GM23248 (cell line): ENCODE measurements at regions not wholly inside any gene's neighbourhood (a gene's known extent, or its start where the extent isn't known, plus 50 kb on each side); places are given as distances from the start of the nearest gene placed in this dataset.
A peak's percentile ranks its signal among the peaks of the same experiment; 100 is the strongest.

ENCODE experiments used
- DNase-seq: peaks from one replicate; pipeline ENCODE4 v3.0.0-alpha.2; 2015
- H2AFZ ChIP-seq: fragments of 200-600 bp; sonication (generic); 2 replicates; pipeline ENCODE4 v1.6.1; 2016; ENCODE audit warnings: antibody characterized with exemption
- H3F3A ChIP-seq: fragments of 200-600 bp; sonication (generic); 2 replicates; pipeline ENCODE4 v1.6.1; 2016; ENCODE audit warnings: mild to moderate bottlenecking, antibody characterized with exemption, mixed run types; ENCODE audit not compliant: insufficient read depth
- H3K27ac ChIP-seq: fragments of 200-600 bp; sonication (generic); 2 replicates; pipeline ENCODE4 v1.5.1; 2016; ENCODE audit warnings: mild to moderate bottlenecking
- H3K27me3 ChIP-seq: fragments of 200-600 bp; sonication (generic); replicated peaks from 2 replicates; pipeline ENCODE4 v1.6.1; 2016; ENCODE audit warnings: mild to moderate bottlenecking; ENCODE audit not compliant: insufficient read depth
- H3K36me3 ChIP-seq: fragments of 200-600 bp; sonication (generic); 2 replicates; pipeline ENCODE4 v1.6.1; 2016; ENCODE audit warnings: low read depth, mild to moderate bottlenecking
- H3K4me1 ChIP-seq: fragments of 200-600 bp; sonication (generic); 2 replicates; pipeline ENCODE4 v1.6.1; 2016; ENCODE audit warnings: mild to moderate bottlenecking; ENCODE audit not compliant: insufficient read depth
- H3K4me2 ChIP-seq: fragments of 200-600 bp; sonication (generic); one replicate; pipeline ENCODE4 v1.6.1; 2016; ENCODE audit warnings: mild to moderate bottlenecking; ENCODE audit not compliant: unreplicated experiment
- H3K4me3 ChIP-seq: fragments of 200-600 bp; sonication (generic); 2 replicates; pipeline ENCODE4 v1.5.1; 2016; ENCODE audit warnings: mild to moderate bottlenecking
- H3K79me2 ChIP-seq: fragments of 200-600 bp; sonication (generic); 2 replicates; pipeline ENCODE4 v1.6.1; 2016; ENCODE audit warnings: mild to moderate bottlenecking; ENCODE audit not compliant: insufficient read depth
- H3K9ac ChIP-seq: fragments of 200-600 bp; sonication (generic); 2 replicates; pipeline ENCODE4 v1.6.1; 2016; ENCODE audit warnings: mild to moderate bottlenecking
- H3K9me2 ChIP-seq: fragments of 200-600 bp; sonication (generic); 2 replicates; pipeline ENCODE4 v1.6.1; 2016; ENCODE audit warnings: mixed run types, mild to moderate bottlenecking, moderate library complexity; ENCODE audit not compliant: insufficient read depth
- H3K9me3 ChIP-seq: fragments of 200-600 bp; sonication (generic); one replicate; pipeline ENCODE4 v1.6.1; 2017; ENCODE audit warnings: low read depth
- H4K20me1 ChIP-seq: fragments of 200-600 bp; sonication (generic); 2 replicates; pipeline ENCODE4 v1.6.0; 2016; ENCODE audit not compliant: insufficient read depth
- EZH2 ChIP-seq: fragments of 200-600 bp; sonication (generic); IDR thresholded peaks from 2 replicates; pipeline ENCODE4 v1.6.1; 2018; ENCODE audit warnings: antibody characterized with exemption, mild to moderate bottlenecking; ENCODE audit not compliant: insufficient read depth, poor library complexity, severe bottlenecking
- EZH2phosphoT487 ChIP-seq: fragments of 200-600 bp; sonication (generic); IDR thresholded peaks from 2 replicates; pipeline ENCODE4 v1.6.1; 2018; ENCODE audit warnings: antibody characterized with exemption, moderate library complexity, mild to moderate bottlenecking, low read depth; ENCODE audit not compliant: insufficient read depth
- WGBS, 2 experiments: methylation state at CpG; one replicate each; pipeline ENCODE4 v1.1.6; 2015 to 2017; ENCODE audit warnings: low lambda C conversion rate in 2 of 2, low coverage in 1 of 2; ENCODE audit errors: missing lambda C conversion rate in 2 of 2; 5-methylcytosine and 5-hydroxymethylcytosine counted together
- in situ Hi-C: fragments of 300-500 bp; cut with MboI; formaldehyde crosslinking; loops from 2 replicates; pipeline ENCODE4 v1.15.0; 2020

DNA sequence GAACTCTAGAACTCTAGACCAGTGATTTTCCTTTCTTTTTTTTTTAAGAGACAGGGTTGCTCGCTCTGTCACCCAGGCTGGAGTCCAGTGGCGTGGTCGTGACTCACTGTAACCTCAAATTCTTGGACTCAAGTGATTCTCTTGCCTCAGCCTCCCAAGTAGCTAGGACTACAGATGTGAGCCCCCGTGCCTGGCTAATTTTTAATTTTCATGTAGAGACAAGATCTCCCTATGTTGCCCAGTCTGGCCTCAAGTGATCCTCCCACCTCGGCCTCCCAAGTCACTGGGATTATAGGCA, 359.6 kb downstream of the SHQ1 start:
- no peaks in the 10 kb centered on the region for H3K9me2 ChIP-seq
- H3K4me2 ChIP-seq, result peak overlapping the region; percentile 51
- no peak overlapping the region for H2AFZ ChIP-seq
- H3F3A ChIP-seq, result peaks cover 19% of the 10 kb centered on the region
- in situ Hi-C loops, result no loop called here
- 42 to 47% methylated on average over 5 of the region's 5 CpGs for WGBS, 2 experiments
- H3K4me1 ChIP-seq, result peaks cover 42% of the 10 kb centered on the region
- H3K79me2 ChIP-seq, result no peaks in the 10 kb centered on the region
- no peaks in the 10 kb centered on the region for H3K36me3 ChIP-seq
- no peaks in the 10 kb centered on the region for H4K20me1 ChIP-seq
- DNase-seq, result peak; percentile 78
- peak overlapping the region; percentile 45; the same call in 1 of the 2 replicates for H3K27ac ChIP-seq
- H3K27me3 ChIP-seq, result no peaks in the 10 kb centered on the region
- H3K4me3 ChIP-seq, result no peak overlapping the region
- H3K9me3 ChIP-seq, result no peaks in the 10 kb centered on the region
- TF ChIP-seq EZH2 (no peak), EZH2phosphoT487 (no peak)
- H3K9ac ChIP-seq, result no peak overlapping the region

DNA sequence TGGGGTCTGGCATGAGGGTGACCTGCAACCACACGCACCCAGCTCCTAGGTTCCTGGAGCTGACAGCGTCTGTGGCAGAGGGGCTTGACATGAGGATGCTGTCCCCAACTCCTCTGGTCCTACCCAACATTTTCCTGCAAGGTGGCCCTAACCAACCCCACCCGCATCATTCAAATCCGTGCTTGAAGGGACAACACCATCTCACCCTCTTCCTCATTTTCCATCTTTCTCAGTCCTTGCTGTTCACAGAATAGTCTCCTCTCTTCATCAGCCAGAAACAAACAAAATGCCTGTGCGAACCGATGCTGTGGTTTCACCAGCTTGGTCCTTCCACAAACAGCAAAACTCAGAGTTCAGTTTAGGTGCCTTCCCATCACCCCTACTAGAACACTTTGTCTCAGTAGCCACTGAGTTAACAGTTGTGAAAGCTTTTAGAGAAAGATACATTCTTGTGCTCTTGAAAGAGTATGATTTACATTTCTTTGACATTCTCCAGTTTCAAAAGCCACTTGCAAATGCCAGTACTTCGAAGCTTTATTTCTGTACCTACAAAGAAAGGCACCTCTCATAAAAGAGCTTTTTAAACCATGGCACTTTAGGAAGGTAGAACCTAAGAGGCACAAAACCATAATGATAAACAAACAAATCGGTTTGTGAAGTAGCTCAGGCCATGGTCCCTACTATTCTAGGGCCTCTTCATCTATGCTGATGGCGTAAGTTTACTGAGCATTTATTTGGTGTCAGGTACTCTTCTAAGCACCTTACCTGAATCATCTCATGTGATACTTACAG, 360.1 kb downstream of the SHQ1 start:
- no peak overlapping the region for H2AFZ ChIP-seq
- no peak overlapping the region for H3K4me3 ChIP-seq
- peaks cover 48% of the 10 kb centered on the region for H3K4me1 ChIP-seq

DNA sequence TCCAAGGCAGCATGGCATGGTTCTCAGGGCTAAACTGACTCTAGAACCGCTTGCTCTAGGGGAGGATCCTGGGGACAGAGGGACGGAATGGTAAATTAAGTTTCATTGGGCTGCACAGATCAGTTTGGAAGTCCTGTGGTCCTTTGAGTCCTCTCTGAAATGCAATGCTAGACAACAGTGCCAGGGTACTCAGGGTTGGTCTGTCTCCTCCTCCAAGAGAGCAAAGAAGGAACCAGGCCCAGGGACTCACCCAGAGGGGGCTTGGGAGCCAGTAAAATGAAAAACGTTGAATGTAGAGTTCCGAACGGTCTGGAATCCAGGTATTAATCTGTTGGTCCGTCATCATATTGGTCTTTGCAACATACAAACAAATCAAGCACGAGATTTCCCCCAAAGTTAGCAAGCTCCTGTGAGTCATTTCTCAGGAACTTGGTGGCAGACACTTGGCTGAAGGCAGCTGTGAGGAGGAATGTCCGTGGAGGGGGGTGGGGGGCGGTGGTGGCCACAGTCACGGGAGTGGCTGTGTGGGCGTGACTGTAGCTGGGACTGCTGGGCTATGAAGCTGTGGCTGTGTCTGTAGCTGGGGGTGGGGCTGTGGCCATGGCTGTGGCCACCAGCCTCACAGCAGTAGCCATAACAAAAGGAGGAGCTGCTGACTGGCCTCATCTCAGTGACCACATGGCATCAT, 361.0 kb downstream of the SHQ1 start:
- Histone ChIP-seq H3K4me2 (peak overlapping the region; percentile 55), H3K9me3 (no peaks in the 10 kb centered on the region), H2AFZ (no peak overlapping the region), H3F3A (peaks cover 29% of the 10 kb centered on the region), H4K20me1 (no peaks in the 10 kb centered on the region), H3K79me2 (no peaks in the 10 kb centered on the region), H3K4me1 (peaks cover 50% of the 10 kb centered on the region), H3K36me3 (no peaks in the 10 kb centered on the region), H3K27ac (peak overlapping the region; percentile 45), H3K4me3 (peak overlapping the region; percentile 15; the same call in 1 of the 2 replicates), H3K9me2 (no peaks in the 10 kb centered on the region), H3K27me3 (no peaks in the 10 kb centered on the region), H3K9ac (no peak overlapping the region)
- WGBS, 2 experiments, result 3 to 7% methylated on average over 8 to 11 of the region's 11 CpGs
- in situ Hi-C loops, result no loop called here
- peak; percentile 94 for DNase-seq
- TF ChIP-seq EZH2, result no peak
- no peak for TF ChIP-seq EZH2phosphoT487

More for the DNA sequence above, 360.1 kb downstream of the SHQ1 start:
- Histone ChIP-seq H3K4me2 (peak overlapping the region; percentile 51), H3K9me3 (no peaks in the 10 kb centered on the region), H3K9me2 (no peaks in the 10 kb centered on the region), H4K20me1 (no peaks in the 10 kb centered on the region), H3K27ac (peak overlapping the region; percentile 45), H3K27me3 (no peaks in the 10 kb centered on the region), H3K79me2 (no peaks in the 10 kb centered on the region), H3K9ac (no peak overlapping the region), H3K36me3 (no peaks in the 10 kb centered on the region), H3F3A (peaks cover 23% of the 10 kb centered on the region)
- TF ChIP-seq EZH2 (no peak), EZH2phosphoT487 (no peak)
- peak; percentile 35 for DNase-seq
- in situ Hi-C loops, result no loop called here
- 79% methylated on average over 9 of the region's 9 CpGs for WGBS, 2 experiments

DNA sequence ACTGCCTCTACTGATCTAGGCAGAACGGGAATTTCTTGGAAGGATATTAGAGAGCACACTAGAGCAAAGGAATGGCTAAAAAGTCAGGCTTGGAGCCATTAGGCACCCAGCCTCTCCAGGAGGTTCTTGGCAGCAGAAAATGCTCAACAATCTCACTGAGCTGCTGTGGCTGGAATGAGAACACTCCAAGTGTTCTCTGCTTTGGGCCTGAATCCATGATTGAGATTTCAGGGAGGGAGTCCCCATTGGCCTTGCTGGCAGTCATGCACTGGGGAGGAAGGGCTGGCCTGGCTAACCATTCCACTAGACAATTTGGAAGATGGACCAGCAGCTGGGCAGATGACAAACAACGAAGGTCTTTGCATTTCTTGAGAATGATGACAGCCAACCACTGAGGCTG, 362.6 kb downstream of the SHQ1 start:
- TF ChIP-seq EZH2phosphoT487 (no peak), EZH2 (no peak)
- H3K4me3 ChIP-seq, result no peak overlapping the region
- no peak overlapping the region for H3K9ac ChIP-seq
- DNase-seq, result peak; percentile 25
- peaks cover 44% of the 10 kb centered on the region for H3K4me1 ChIP-seq
- no peaks in the 10 kb centered on the region for H3K9me3 ChIP-seq
- H3K9me2 ChIP-seq, result no peaks in the 10 kb centered on the region
- H2AFZ ChIP-seq, result no peak overlapping the region
- peaks cover 29% of the 10 kb centered on the region for H3F3A ChIP-seq
- H4K20me1 ChIP-seq, result no peaks in the 10 kb centered on the region
- in situ Hi-C loops, result no loop called here
- H3K36me3 ChIP-seq, result no peaks in the 10 kb centered on the region
- no peak overlapping the region for H3K27ac ChIP-seq
- H3K4me2 ChIP-seq, result no peak overlapping the region
- H3K79me2 ChIP-seq, result no peaks in the 10 kb centered on the region
- 34 to 44% methylated on average over 2 of the region's 2 CpGs for whole genome bisulfite sequencing, 2 experiments
- no peaks in the 10 kb centered on the region for H3K27me3 ChIP-seq
